NOMO-1 (cell line): ENCODE measurements at regions not wholly inside any gene's neighbourhood (a gene's known extent, or its start where the extent isn't known, plus 50 kb on each side); places are given as distances from the start of the nearest gene placed in this dataset.
"Not testable (repeated sequence)": the region's sequence is repeated elsewhere in the genome, so short reads cannot be mapped to it uniquely, and the experiment has no call there.

Experiments
- DNase-seq, 2 experiments: peaks; one replicate each; lab custom pipeline; 2025; ENCODE audit not compliant: unreplicated experiment in 2 of 2; lab: John Stamatoyannopoulos, UW

- no peak for DNase-seq
Observed at GRCh38 chr7:39758234-39758970, 135.0 kb downstream of the RALA start.

GRCh38 chr7:39761449-39761848 lies 138.1 kb downstream of the RALA start:
- DNase-seq, result no peak

GRCh38 chr7:39762466-39762865 lies 139.1 kb downstream of the RALA start:
- DNase-seq, result not testable (repeated sequence)

GRCh38 chr7:39762881-39763280 lies 139.5 kb downstream of the RALA start:
- not testable (repeated sequence) for DNase-seq

DNA sequence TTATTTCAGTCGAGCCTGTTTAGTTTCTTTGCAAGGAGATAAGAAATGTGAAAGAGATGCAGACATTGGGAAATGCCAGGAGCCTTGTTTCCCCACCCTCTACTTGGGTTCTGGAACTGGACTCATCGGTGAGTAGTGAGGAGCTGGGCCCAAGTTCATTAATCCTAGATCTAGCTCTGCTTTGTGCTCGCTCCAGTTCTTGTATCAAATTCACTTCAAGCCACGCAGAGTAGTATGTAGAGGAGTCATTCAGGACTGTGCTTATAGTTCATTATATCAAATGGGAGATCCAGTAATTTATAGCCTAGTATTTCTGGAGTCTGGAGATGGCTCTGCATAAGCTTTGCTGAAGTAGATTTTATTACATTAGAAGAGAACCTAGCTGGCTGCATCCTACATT lies 142.5 kb downstream of the RALA start:
- not testable (repeated sequence) for DNase-seq

- not testable (repeated sequence) for DNase-seq
Observed at GRCh38 chr7:39768439-39768838, 145.1 kb downstream of the RALA start.

DNA sequence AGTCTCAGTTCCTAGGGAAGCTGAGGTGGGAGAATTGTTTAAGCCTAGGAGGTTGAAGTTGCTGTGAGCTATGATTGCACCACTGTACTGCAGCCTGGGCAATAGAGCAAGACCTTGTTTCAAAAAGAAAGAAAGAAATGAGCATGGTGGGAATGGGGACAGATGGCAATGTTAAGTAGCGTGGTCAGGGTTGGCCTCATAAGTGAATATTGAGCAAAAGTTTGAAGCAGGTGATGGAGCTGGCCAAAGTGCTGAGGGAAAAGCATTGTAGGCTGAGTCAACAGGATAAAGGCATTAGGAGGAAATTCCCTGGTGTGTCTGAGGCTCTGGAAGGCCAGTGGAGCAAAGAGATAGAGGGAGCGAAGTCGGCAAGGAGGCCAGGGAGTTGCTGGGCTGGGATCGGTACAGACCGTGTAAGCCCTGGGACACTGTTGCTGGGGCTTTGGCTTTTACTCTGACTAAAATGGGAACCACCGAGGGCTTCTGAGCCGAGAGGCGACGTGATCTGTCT lies 151.0 kb downstream of the RALA start:
- not testable (repeated sequence) for DNase-seq

- DNase-seq, result not testable (repeated sequence)
Observed at GRCh38 chr7:39781557-39781956, 158.2 kb downstream of the RALA start.

- DNase-seq, result not testable (repeated sequence)
Observed at GRCh38 chr7:39786440-39786839, 163.1 kb downstream of the RALA start.

- DNase-seq, result not testable (repeated sequence)
Observed at GRCh38 chr7:39791035-39791434, 159.0 kb upstream of the CDK13 start.

DNA sequence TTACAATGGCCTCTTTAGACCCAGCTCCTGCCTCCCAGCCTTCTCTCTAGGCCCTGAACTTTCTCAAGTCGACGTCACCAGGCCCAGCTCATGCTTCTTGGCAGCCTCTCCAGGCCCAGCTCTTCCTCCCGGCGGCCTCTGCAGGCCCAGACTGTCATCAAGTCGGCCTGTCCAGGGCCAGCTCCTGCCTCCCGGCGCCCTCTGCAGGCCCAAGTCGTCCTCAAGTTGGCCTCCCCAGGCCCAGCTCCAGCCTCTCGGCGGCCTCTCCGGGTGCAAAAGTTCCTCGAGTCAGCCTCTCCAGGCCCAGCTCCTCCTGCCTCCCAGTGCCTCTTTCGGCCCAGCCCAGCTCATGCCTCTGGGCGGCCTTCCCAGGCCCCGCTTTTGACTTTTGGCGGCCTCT lies 158.1 kb upstream of the CDK13 start:
- DNase-seq, result not testable (repeated sequence)

- DNase-seq, result not testable (repeated sequence)
Observed at GRCh38 chr7:39793026-39793425, 157.0 kb upstream of the CDK13 start.

GRCh38 chr7:39793851-39794250 lies 156.2 kb upstream of the CDK13 start:
- DNase-seq, result not testable (repeated sequence)

DNA sequence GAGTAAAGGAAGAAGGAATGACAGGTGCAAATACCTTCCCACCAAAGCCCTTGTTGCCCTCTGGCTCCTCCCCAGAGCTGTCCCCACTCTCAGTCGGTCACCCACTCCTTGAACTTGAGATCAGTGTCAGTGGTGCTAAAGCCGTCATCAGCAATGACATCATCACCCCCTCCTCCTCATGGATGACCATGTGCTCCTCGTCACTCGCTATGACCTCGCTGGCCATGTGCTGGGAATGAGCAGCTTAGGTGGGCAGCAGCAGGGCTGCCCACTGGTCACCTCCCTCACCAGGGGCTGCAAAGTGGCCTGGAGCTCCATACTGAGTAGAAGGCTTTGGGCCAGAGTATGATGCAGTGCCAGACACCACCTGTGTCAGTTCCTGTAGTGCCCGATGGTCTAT lies 153.1 kb upstream of the CDK13 start:
- not testable (repeated sequence) for DNase-seq

DNA sequence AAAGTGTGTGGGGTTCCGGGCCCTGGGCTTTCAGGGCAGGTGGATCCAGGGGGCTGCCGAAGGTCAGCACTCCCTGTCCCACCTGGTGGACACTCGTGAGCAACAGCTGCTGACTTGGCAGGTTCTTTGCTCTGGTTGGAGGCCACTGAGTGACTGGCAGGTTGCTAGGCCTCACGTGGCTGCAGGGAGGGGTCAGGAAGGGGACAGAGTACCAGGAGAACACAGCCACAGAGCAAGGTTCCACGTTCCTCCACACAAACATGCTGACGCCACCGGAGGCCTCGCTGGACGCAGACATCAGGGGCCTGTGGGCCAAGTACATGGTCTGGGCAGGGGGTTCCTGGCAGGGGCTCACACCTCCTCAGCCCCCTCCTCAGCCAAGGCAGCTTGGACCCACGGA lies 152.0 kb upstream of the CDK13 start:
- DNase-seq, result not testable (repeated sequence)

DNA sequence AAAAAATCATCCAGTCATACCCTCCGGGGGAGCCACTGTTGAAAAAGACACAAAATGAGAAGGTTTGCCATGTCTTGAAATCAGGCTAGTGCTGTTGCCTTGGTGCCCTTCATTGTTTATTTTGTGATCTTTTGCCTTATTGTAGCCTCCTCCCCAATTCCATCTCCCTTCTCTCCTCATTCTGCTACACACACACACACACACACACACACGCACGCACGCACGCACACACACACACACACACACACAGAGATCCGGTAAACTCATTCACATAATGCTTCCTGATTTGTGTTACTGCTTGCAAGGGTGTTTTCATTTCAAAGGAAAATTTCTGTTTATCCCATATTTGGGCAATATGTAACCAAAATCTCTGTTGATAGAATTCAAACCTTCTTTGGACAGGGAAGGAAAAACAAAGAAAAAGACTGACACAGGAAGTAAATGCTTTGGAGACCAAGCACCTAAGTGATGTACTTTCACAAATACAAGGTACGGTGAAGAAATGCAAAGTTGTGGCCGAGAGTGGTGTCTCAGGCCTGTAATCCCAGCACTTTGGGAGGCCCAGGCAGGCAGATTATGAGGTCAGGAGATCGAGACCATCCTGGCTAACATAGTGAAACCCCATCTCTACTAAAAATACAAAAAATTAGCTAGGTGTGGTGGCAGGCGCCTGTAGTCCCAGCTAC lies 141.1 kb upstream of the CDK13 start:
- DNase-seq, result no peak

DNA sequence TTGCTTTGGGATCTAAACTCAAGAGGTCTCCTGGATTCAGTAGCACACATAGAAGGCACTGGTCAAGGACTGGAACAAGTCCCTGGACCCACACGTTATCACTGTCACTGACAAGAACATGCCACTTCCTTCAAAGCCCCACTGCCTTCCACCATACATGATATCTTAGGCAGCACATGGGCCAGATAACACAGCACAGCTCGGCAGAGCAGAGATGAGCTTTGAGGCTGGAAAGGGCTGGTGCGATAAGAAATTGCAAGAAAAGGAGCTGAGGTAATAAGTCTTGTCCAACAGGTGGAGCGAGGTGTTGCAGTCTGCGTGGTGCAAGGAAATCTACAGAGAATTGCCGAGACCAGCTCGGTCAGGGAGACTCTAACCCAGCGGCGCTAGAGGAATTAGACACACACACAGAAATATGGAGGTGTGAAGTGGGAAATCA lies 139.8 kb upstream of the CDK13 start:
- no peak for DNase-seq

- DNase-seq, result no peak
Observed at GRCh38 chr7:39810710-39811109, 139.3 kb upstream of the CDK13 start.

GRCh38 chr7:39811161-39811614 lies 138.9 kb upstream of the CDK13 start:
- no peak for DNase-seq

- no peak for DNase-seq
Observed at GRCh38 chr7:39816462-39817060, 133.5 kb upstream of the CDK13 start.

DNA sequence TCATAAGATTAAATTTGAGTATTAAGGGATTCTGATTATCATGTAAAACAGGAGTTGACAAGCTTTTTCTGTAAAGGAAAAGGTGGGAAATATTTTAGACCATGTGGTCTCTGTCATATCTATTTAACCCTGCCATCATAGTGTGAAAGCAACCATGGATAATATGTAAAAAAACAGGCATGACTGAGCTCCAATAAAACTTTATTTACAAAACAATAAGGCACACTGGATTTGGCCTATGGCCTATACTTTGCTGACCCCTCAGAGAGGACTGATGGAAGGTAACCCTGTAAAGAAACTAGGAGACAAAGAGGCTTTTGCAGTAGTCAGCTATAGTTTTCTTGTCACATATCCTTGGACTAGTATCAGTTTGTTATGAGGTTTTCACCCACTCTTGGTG lies 130.5 kb upstream of the CDK13 start:
- no peak for DNase-seq
